Body of pancreas (tissue), 4 donors: ENCODE measurements at regions not wholly inside any gene's neighbourhood (a gene's known extent, or its start where the extent isn't known, plus 50 kb on each side); places are given as distances from the start of the nearest gene placed in this dataset.

ENCODE experiments used
- ATAC-seq: fragments of 150-250 bp; one replicate; pipeline ENCODE4 v1.9.1; 2016
- DNase-seq, 4 donors: peaks; one replicate each; pipeline ENCODE4 v3.0.0-alpha.2; 2019
- H3K27ac ChIP-seq, 4 donors: fragments of 200-600 bp; sonication (generic); 1 replicate in 3 of 4; 2 replicates in 1 of 4; pipeline versions ENCODE4 v1.5.1 to v1.6.1; 2016 to 2019; ENCODE audit warnings: mild to moderate bottlenecking in 1 of 4, mixed read lengths in 1 of 4, moderate library complexity in 1 of 4
- H3K27me3 ChIP-seq, 2 donors: fragments of 200-600 bp; sonication (generic); one replicate each; pipeline ENCODE4 v1.6.0; 2016; ENCODE audit warnings: mild to moderate bottlenecking in 1 of 2
- H3K36me3 ChIP-seq, 2 donors: fragments of 200-600 bp; sonication (generic); replicated peaks in 1 of 2; 2 replicates each; pipeline ENCODE4 v1.5.1; 2016; ENCODE audit warnings: low read depth in 2 of 2; ENCODE audit not compliant: insufficient read depth in 1 of 2
- H3K4me1 ChIP-seq: fragments of 200-600 bp; sonication (generic); one replicate; pipeline ENCODE4 v1.6.0; 2016
- H3K4me3 ChIP-seq, 2 donors: fragments of 200-600 bp; sonication (generic); 1 replicate in 1 of 2; 2 replicates in 1 of 2; pipeline ENCODE4 v1.5.1; 2016 to 2019
- H3K9me3 ChIP-seq, 3 donors: fragments of 200-600 bp; sonication (generic); 1 replicate in 2 of 3; 2 replicates in 1 of 3; pipeline ENCODE4 v1.5.1; 2016
- POLR2A ChIP-seq, 3 donors: fragments of 450-650 bp; IDR thresholded peaks; one replicate each; pipeline ENCODE4 v1.6.1; 2016; ENCODE audit warnings: antibody characterized with exemption in 3 of 3, mild to moderate bottlenecking in 2 of 3
- WGBS, 2 donors: methylation state at CpG; one replicate each; pipeline ENCODE4 v1.1.5; 2017; 5-methylcytosine and 5-hydroxymethylcytosine counted together
- intact Hi-C: fragments of 100-400 bp; cut with DNase I; formaldehyde crosslinking; loops from one replicate; pipeline ENCODE4 v1.15.1; 2023
- TF ChIP-seq, protein P1 (sequence below), 7 experiments: fragments of 450-650 bp in 4 of 7; fragments of 200-600 bp in 3 of 7; sonication (generic) in 3 of 7; IDR thresholded peaks; one replicate each; pipeline ENCODE4 v1.5.1; 2016 to 2019; ENCODE audit warnings: antibody characterized with exemption in 7 of 7

DNA sequence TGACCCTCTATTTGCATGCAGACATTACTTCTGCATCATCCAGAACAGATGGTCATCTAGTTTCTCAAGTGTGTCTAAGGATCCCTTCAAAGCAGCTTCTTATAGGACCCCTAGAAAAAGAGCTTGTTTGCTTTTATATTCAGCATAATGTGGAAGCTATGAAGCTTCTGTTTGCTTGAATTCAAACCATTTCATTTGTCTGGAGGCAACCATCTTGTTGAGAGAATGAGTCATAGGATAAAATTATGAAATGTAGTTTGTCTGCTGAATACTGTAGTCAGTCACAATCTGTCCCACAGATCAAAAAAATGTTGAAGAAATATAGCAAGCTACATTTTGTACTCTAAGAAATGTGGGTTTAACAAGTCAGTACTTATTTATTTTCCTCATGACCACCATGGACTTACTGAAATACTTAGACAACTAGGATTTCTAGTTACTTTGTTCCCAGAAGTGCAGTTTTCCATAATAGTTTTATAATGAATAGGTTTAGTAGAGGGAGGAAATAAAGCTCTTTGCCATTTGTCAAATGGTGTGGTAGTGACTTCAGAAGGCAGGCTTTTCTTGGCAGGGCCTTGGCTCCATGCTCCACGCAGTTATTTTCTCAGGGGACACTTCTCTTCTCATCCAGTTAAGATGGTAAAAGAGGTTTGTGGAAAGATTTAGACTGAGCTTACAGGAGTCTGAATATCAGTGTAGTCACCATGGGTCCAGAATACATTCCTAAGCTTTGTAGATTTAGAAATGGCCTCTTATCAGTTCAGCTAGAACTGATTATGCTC, 74.8 kb upstream of the DEPDC1 start:
- Histone ChIP-seq H3K4me3 (no peak overlapping the region), H3K9me3 (no peaks in the 10 kb centered on the region), H3K27ac (no peak overlapping the region), H3K4me1 (no peaks in the 10 kb centered on the region), H3K27me3 (no peaks in the 10 kb centered on the region), H3K36me3 (no peaks in the 10 kb centered on the region)
- no peak for DNase-seq
- 58 to 70% methylated on average over 1 of the region's 1 CpG for WGBS, 2 donors
- ATAC-seq, result no peak
- TF ChIP-seq, protein P1, sequence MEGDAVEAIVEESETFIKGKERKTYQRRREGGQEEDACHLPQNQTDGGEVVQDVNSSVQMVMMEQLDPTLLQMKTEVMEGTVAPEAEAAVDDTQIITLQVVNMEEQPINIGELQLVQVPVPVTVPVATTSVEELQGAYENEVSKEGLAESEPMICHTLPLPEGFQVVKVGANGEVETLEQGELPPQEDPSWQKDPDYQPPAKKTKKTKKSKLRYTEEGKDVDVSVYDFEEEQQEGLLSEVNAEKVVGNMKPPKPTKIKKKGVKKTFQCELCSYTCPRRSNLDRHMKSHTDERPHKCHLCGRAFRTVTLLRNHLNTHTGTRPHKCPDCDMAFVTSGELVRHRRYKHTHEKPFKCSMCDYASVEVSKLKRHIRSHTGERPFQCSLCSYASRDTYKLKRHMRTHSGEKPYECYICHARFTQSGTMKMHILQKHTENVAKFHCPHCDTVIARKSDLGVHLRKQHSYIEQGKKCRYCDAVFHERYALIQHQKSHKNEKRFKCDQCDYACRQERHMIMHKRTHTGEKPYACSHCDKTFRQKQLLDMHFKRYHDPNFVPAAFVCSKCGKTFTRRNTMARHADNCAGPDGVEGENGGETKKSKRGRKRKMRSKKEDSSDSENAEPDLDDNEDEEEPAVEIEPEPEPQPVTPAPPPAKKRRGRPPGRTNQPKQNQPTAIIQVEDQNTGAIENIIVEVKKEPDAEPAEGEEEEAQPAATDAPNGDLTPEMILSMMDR (IDR thresholded peaks at IDR 0.05), result no peak
- no peak for TF ChIP-seq POLR2A (IDR thresholded peaks at IDR 0.05)
- intact Hi-C loops, result no loop called here

DNA sequence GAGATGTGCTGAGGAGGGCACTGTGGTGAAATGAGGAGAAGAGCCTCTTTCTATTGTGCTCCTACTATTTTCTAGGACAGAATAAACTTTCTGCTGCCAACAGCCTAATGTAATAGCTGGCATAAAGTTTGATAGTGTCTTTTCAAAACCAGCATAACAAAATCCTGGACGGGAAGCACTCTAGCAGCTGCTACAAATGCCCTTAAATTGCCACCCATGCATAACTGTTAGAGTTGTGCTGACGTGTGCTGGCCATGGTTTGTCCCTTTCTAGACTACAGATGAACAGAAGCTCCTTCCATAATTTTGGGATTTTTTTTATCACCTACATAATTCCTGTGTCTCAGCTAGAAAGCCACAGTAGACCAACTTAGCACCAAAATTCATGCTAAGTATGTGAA, 88.5 kb upstream of the DEPDC1 start:
- Histone ChIP-seq H3K4me1 (no peaks in the 10 kb centered on the region), H3K27me3 (no peaks in the 10 kb centered on the region), H3K36me3 (no peaks in the 10 kb centered on the region), H3K4me3 (no peak overlapping the region), H3K27ac (no peak overlapping the region), H3K9me3 (no peaks in the 10 kb centered on the region)
- intact Hi-C loops, result no loop called here
- WGBS, 2 donors, result 44 to 64% methylated on average over 2 of the region's 2 CpGs
- ATAC-seq (no peak), DNase-seq (no peak)
- TF ChIP-seq, protein P1 (IDR thresholded peaks at IDR 0.05), result no peak
- no peak for TF ChIP-seq POLR2A (IDR thresholded peaks at IDR 0.05)

DNA sequence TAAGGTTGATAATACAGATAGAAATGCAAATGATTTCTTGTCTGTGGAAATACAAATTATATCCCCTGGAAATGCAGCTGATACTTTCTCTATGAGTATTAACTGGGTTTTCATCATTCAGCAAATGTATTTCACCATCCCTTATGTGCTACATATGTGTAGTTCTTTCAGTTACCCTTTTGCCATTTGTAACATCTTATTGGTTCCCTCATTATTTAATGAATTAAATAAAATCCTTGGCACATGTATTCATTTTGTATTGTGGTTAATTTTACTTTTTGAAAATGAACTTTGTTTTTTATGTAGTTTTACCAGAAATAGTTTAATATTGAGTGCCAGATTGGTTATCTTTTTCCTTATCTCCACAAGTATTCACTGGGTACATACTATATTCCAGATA, 89.9 kb upstream of the DEPDC1 start:
- Histone ChIP-seq H3K27me3 (no peaks in the 10 kb centered on the region), H3K9me3 (no peaks in the 10 kb centered on the region), H3K4me1 (no peaks in the 10 kb centered on the region), H3K36me3 (no peaks in the 10 kb centered on the region), H3K4me3 (no peak overlapping the region), H3K27ac (no peak overlapping the region)
- DNase-seq (no peak), ATAC-seq (no peak)
- intact Hi-C loops, result no loop called here
- TF ChIP-seq, protein P1 (IDR thresholded peaks at IDR 0.05), result no peak
- TF ChIP-seq POLR2A (IDR thresholded peaks at IDR 0.05), result no peak

DNA sequence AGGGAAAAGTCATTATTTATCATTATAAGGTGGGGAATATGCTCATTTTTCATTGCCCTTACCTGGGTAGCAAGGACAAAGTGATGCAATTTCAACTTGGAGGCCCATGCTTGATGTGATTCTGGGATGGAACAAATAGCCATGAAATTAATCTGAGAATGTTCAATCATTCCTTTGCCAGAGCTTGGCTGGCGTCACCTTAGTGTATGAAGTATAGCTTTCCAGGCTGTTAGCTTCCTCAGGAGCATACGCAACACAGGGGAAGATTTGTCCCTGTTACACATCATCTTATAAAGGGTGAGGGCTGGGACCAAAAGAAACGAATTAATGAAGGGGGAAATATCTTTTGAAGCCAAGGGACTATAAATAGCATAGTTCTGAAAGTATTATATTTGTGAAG, 91.4 kb upstream of the DEPDC1 start:
- ATAC-seq, result no peak
- 57 to 60% methylated on average over 3 of the region's 3 CpGs for WGBS, 2 donors

More for the DNA sequence above, 91.4 kb upstream of the DEPDC1 start:
- no peaks in the 10 kb centered on the region for H3K9me3 ChIP-seq
- TF ChIP-seq POLR2A (IDR thresholded peaks at IDR 0.05), result no peak
- TF ChIP-seq, protein P1 (IDR thresholded peaks at IDR 0.05), result no peak
- DNase-seq, result no peak
- no peak overlapping the region for H3K4me3 ChIP-seq
- no peaks in the 10 kb centered on the region for H3K4me1 ChIP-seq
- intact Hi-C loops, result no loop called here
- no peaks in the 10 kb centered on the region for H3K27me3 ChIP-seq
- no peaks in the 10 kb centered on the region for H3K36me3 ChIP-seq
- H3K27ac ChIP-seq, result no peak overlapping the region
